HG03565 (cell line): ENCODE measurements at regions not wholly inside any gene's neighbourhood (a gene's known extent, or its start where the extent isn't known, plus 50 kb on each side); places are given as distances from the start of the nearest gene placed in this dataset.
"Not testable (repeated sequence)": the region's sequence is repeated elsewhere in the genome, so short reads cannot be mapped to it uniquely, and the experiment has no call there.

Source experiments
- ATAC-seq: cut with Tn5 transposase; IDR thresholded peaks from one replicate; pipeline ENCODE4 v1.9.1; 2021; ENCODE audit warnings: mild to moderate bottlenecking, moderate library complexity; ENCODE audit not compliant: unreplicated experiment

GRCh38 chr21:18114810-18115209 is 129.8 kb upstream of the CHODL start:
- ATAC-seq, result no peak

DNA sequence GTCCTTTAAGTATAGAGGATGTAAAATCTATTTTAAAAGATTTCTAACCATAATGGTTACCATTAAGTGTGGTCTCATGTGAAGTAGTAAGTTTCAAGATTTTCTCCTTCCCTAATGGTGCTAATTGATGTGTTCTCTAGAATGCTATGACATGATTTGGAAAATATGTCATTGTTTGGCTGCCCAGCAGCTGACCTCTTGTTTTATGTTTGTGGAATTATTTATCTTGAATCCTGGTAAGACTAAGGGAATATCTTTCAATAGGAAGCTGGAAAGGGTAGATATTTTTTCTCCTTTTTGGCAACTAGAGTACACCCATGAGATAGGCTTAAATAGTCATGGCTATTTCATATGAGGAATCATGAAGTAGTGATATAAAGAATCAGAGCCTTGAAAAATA is 139.8 kb upstream of the CHODL start:
- no peak for ATAC-seq

DNA sequence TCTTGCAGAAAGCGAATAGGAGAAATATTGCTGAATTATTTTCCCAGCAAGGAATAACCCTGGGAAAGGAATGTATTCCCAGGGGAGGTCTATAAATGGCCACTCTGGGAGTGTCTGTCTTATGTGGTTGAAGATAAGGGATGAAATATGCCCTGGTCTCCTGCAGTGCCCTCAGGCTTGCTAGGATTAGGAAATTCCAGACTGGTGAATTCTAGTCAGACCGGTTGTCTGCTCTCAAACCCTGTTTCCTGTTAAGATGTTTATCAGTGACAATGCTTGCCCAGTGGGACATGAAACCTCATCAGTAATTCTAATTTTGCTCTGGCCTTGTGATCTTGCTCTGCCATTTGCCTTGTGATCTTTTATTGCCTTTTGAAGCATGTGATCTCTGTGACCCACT is 148.2 kb upstream of the CHODL start:
- ATAC-seq, result not testable (repeated sequence)

- no peak for ATAC-seq
Measured at GRCh38 chr21:18089786-18090185, 154.8 kb upstream of the CHODL start.

- ATAC-seq, result no peak
Measured at GRCh38 chr21:18070392-18070791, 174.2 kb upstream of the CHODL start.

DNA sequence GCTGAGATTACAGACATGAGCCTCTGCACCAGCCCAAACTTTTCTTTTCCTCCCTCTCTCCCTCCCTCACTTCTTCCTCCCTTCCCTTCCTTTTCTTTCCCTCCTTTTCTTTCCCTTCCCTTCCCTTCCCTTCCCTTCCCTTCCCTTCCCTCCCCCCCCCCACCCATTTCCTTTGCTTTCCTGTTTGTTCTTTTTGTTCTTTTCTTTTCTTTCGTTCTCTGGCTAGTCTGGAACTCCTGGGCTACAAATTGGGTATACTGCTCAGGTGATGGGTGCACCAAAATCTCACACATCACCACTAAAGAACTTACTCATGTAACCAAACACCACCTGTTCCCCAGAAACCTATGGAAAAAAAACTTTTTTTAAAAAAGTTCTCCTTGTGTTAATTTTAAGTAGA is 174.8 kb upstream of the CHODL start:
- ATAC-seq, result no peak

GRCh38 chr21:18060402-18060801 is 184.2 kb upstream of the CHODL start:
- no peak for ATAC-seq

DNA sequence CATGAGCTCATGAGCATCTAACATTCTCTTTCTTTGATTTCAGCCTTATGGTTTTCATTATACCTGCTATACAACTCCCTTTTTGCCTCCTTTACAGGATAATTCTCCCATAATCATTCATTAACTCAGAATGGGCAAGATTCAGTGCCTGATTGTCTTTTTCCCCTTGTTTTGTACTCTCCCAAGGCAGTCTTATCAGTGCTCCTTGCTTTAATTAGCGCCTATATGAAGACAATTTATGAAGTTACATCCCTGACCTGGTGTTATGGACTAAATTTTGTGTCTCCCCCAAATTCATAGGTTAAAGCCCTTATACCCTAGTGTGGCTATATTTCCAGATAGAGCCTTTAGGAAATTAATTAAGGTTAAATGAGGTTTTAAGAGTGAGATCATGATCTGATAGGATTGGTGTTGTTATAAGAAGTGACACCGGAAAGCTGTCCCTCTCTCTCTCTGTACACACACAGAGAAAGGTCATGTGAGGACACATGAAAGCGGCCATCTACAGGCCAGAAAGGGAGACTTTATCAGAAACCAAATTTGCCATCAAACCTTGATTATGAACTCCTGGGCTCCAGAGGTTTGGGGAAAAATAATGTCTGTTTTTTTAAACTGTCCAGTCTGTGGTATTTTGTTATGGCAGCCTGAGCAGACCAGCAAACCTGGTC is 185.8 kb upstream of the CHODL start:
- ATAC-seq, result no peak

DNA sequence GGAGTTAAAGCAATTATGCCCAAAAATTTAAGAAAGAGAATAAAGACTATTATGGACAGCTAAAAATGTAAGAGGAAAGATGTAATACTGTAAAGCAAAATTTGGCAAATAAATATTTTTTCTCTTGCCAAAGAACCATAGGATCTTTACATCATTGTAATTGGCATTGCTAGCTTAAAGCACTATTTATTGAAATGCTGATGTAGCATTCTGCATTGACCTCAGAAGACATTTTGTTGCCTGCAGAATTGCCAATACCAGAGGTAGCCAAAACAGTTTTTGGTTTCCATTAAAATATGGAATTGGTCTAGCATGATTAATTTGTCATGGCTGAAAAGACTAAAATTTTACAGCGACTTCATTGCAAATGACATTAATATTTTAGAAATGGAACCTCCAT is 191.5 kb upstream of the CHODL start:
- no peak for ATAC-seq

DNA sequence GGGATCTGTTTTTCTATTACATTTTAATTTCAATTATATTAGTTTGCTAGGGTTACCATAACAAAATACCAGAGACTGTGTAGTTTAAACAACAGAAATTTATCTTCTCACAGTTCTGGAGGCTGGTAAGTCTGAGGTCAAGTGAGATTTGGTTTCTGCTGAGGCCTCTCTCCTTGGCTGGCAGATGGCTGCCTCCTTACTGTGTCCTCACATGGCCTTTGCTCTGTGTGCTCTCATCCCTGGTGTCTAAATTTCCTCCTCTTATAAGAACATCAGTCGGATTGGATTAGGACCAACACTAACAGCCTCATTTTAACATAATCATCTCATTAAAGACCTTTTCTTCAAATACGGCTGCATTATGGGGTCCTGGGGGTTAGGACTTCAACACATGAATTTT is 195.2 kb upstream of the CHODL start:
- ATAC-seq, result no peak

- ATAC-seq, result peak; percentile 67
Measured at GRCh38 chr21:18041012-18041411, 203.6 kb upstream of the CHODL start.

- ATAC-seq, result peak; percentile 79
Measured at GRCh38 chr21:18030248-18030647, 211.1 kb upstream of the C21orf91 start.

GRCh38 chr21:18026359-18026758 is 207.2 kb upstream of the C21orf91 start:
- ATAC-seq, result no peak

DNA sequence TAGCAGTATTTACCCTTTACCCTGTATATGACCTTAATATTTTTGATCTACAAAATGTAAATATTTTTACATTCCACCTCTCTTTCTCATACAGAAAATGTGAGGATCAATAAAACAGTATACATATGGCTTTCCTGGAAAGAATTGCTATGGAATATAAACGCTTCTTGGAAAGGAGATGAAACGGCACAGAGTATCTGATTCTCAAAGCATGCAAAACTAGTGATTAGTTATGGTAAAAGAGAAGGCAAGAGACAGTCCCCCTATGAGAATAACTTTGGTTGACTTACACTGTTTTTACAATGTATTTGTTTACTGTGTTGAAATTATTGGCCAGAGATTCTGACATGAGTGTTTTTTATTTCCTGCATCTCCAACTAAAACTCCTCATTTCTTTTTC is 204.6 kb upstream of the C21orf91 start:
- no peak for ATAC-seq

- ATAC-seq, result no peak
Measured at GRCh38 chr21:18023157-18023556, 204.0 kb upstream of the C21orf91 start.

GRCh38 chr21:18007121-18007520 is 188.0 kb upstream of the C21orf91 start:
- ATAC-seq, result no peak

GRCh38 chr21:18006691-18007090 is 187.5 kb upstream of the C21orf91 start:
- ATAC-seq, result no peak

DNA sequence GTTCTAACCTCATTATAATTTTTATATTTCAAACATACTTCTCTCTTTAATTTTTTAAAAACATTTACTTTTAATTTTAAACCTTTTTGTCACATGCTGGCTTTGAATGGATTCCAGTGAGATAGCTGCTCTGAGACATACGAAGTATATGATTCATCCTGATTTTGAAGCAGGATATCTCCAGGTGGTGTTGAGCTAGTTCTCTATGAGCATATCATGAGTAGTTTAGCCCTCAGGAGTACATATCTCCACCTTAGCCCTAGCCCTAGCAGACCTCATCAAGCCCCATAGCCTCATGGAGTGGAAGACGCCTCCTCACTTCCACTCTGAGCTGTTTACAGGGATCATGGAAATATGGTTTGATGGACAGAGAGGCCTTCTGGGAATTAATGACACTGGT is 183.2 kb upstream of the C21orf91 start:
- ATAC-seq, result no peak

GRCh38 chr21:18000981-18001686 is 182.0 kb upstream of the C21orf91 start:
- no peak for ATAC-seq

GRCh38 chr21:17998599-17998998 is 179.4 kb upstream of the C21orf91 start:
- ATAC-seq, result not testable (repeated sequence)

DNA sequence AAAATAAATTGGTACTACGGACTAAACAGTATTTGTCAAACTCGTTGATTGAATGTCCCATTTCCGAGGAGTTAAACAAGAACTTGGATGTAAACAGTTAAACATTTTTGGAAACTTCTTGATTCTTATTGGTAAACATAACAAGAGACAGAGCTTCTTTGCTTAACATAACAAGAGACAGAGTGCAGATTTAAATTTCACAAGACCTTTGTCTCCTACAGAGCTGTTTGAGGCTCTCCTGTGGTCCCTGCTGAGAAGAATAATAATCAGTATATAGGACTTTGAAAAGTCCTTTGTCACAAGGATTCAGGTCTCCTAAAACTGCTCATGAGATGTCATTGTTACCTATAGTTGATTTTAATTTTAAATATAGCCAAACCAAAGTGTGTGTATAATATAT is 170.6 kb upstream of the C21orf91 start:
- ATAC-seq, result no peak

GRCh38 chr21:17988102-17988437 is 168.9 kb upstream of the C21orf91 start:
- no peak for ATAC-seq
